Mesendoderm (in vitro differentiated cells): ENCODE measurements at regions not wholly inside any gene's neighbourhood (a gene's known extent, or its start where the extent isn't known, plus 50 kb on each side); places are given as distances from the start of the nearest gene placed in this dataset.

Source experiments
- DNase-seq: peaks from one replicate; pipeline ENCODE4 v3.0.0; 2013
- H2AK5ac ChIP-seq: 2 replicates; pipeline ENCODE4 v1.6.1; 2013; ENCODE audit warnings: low read length, inconsistent platforms
- H2BK120ac ChIP-seq: 2 replicates; pipeline ENCODE4 v1.6.1; 2013; ENCODE audit warnings: low read depth, mild to moderate bottlenecking, low read length, moderate library complexity, mixed read lengths
- H2BK15ac ChIP-seq: replicated peaks from 2 replicates; pipeline ENCODE4 v1.6.1; 2013; ENCODE audit warnings: low read depth, mild to moderate bottlenecking, moderate library complexity
- H2BK5ac ChIP-seq: 2 replicates; pipeline ENCODE4 v1.6.1; 2013; ENCODE audit warnings: low read length, inconsistent platforms
- H3K18ac ChIP-seq: 2 replicates; pipeline ENCODE4 v1.6.1; 2013; ENCODE audit warnings: mild to moderate bottlenecking, low read length, mixed read lengths
- H3K23ac ChIP-seq: one replicate; pipeline ENCODE4 v1.6.1; 2013; ENCODE audit warnings: low read length
- H3K27ac ChIP-seq: 2 replicates; pipeline ENCODE4 v1.5.1; 2013; ENCODE audit warnings: low read depth, mild to moderate bottlenecking, inconsistent platforms, low read length, moderate library complexity
- H3K27me3 ChIP-seq: 2 replicates; pipeline ENCODE4 v1.6.1; 2013; ENCODE audit warnings: low read length, control low read depth, mild to moderate bottlenecking, inconsistent platforms; ENCODE audit not compliant: insufficient read depth, poor library complexity
- H3K36me3 ChIP-seq: 2 replicates; pipeline ENCODE4 v1.6.1; 2013; ENCODE audit warnings: low read length, inconsistent platforms; ENCODE audit not compliant: control insufficient read depth, insufficient read depth
- H3K4ac ChIP-seq: one replicate; pipeline ENCODE4 v1.6.1; 2013; ENCODE audit warnings: low read depth, mild to moderate bottlenecking, low read length, moderate library complexity
- H3K4me1 ChIP-seq: 2 replicates; pipeline ENCODE4 v1.6.1; 2013; ENCODE audit warnings: low read depth, low read length, inconsistent platforms; ENCODE audit not compliant: control insufficient read depth
- H3K4me2 ChIP-seq: 2 replicates; pipeline ENCODE4 v1.6.1; 2013; ENCODE audit warnings: low read length
- H3K4me3 ChIP-seq: 2 replicates; pipeline ENCODE4 v1.5.1; 2013; ENCODE audit warnings: mild to moderate bottlenecking, low read length
- H3K56ac ChIP-seq: one replicate; pipeline ENCODE4 v1.6.1; 2013; ENCODE audit warnings: low read length
- H3K79me1 ChIP-seq: 2 replicates; pipeline ENCODE4 v1.6.1; 2013; ENCODE audit warnings: low read length, inconsistent platforms
- H3K79me2 ChIP-seq: 2 replicates; pipeline ENCODE4 v1.6.1; 2013; ENCODE audit warnings: mild to moderate bottlenecking, low read length; ENCODE audit not compliant: control insufficient read depth, insufficient read depth
- H3K9ac ChIP-seq: 2 replicates; pipeline ENCODE4 v1.6.1; 2013; ENCODE audit warnings: low read length, inconsistent platforms
- H4K5ac ChIP-seq: one replicate; pipeline ENCODE4 v1.6.1; 2013; ENCODE audit warnings: low read length
- H4K8ac ChIP-seq: one replicate; pipeline ENCODE4 v1.6.1; 2013; ENCODE audit warnings: low read depth, mild to moderate bottlenecking, control low read depth, low read length, moderate library complexity
- whole genome bisulfite sequencing: extraction: QIAGEN DNeasy Blood & Tissue Kit; methylation state at CpG from one replicate; pipeline ENCODE4 v1.1.7; 2013; ENCODE audit warnings: low lambda C conversion rate, missing lambda C conversion rate; ENCODE audit not compliant: insufficient coverage; ENCODE audit errors: extremely low coverage; 5-methylcytosine and 5-hydroxymethylcytosine counted together

DNA sequence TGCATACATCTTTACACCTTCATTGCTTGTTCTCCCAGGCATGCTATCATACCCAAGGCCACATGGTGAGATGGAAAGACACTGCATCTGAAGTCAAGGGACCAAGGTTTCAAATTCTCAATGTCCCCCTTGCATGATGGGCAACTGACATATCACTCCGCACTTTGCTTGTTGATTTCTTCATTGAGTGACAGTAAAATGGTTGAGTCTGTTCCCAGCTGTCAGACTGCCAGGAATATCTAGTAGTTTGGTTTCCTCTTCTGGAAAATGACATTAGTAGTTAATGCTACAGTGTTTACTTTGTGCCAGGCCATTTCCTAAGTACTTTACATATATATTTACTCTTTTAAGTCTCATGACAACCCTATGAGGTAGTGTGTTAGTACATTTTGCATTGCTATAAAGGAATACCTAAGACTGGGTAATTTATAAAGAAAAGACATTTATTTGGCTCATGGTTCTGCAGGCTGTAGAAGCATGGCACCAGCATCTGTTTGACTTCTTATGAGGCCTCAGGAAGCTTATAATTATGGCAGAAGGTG, 114.4 kb downstream of the PCSK1 start:
- no peak for DNase-seq
- Histone ChIP-seq H3K4ac (no peak overlapping the region), H3K36me3 (no peaks in the 10 kb centered on the region), H3K4me1 (peaks cover 2% of the 10 kb centered on the region), H3K79me1 (no peaks in the 10 kb centered on the region), H2AK5ac (no peak overlapping the region), H3K23ac (no peak overlapping the region), H2BK5ac (no peak overlapping the region), H3K18ac (no peak overlapping the region), H2BK120ac (no peak overlapping the region), H3K4me3 (no peak overlapping the region), H3K4me2 (no peak overlapping the region), H3K56ac (no peak overlapping the region), H3K79me2 (no peaks in the 10 kb centered on the region), H3K27ac (no peak overlapping the region), H4K5ac (no peak overlapping the region), H2BK15ac (no peak overlapping the region), H3K9ac (no peak overlapping the region), H4K8ac (no peak overlapping the region), H3K27me3 (no peaks in the 10 kb centered on the region)
- no CpG with 5 or more reads among the region's 1 CpG for WGBS

DNA sequence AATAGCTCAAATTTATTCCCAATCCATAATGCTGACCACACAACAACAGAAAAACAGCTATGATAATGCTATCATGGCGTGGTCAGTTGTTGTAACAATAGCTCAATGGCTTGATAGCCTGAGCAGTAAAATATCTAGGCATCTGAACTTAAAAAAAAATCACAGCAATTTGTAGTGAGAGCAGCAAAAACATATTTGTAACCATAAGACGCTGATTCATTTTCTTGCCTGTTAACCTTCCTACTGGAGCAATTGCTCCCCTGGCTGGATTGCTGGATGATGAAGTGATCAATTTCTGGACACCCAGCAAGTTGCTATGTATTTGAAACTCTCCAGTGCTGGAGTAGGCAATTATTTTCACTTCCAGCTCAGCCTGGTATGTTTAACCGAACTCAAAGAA, 115.1 kb downstream of the PCSK1 start:
- no peak overlapping the region for H4K5ac ChIP-seq
- no peak overlapping the region for H2BK15ac ChIP-seq
- H4K8ac ChIP-seq, result no peak overlapping the region
- no peaks in the 10 kb centered on the region for H3K36me3 ChIP-seq
- no peak for DNase-seq
- no peak overlapping the region for H3K18ac ChIP-seq
- H3K4ac ChIP-seq, result no peak overlapping the region
- H3K56ac ChIP-seq, result no peak overlapping the region
- no peak overlapping the region for H3K23ac ChIP-seq
- no peak overlapping the region for H2AK5ac ChIP-seq
- peaks cover 2% of the 10 kb centered on the region for H3K4me1 ChIP-seq
- no peak overlapping the region for H2BK5ac ChIP-seq
- no peaks in the 10 kb centered on the region for H3K79me1 ChIP-seq
- H3K79me2 ChIP-seq, result no peaks in the 10 kb centered on the region
- no peak overlapping the region for H3K9ac ChIP-seq
- H3K4me2 ChIP-seq, result no peak overlapping the region
- H3K27ac ChIP-seq, result no peak overlapping the region
- no peak overlapping the region for H2BK120ac ChIP-seq
- no peak overlapping the region for H3K4me3 ChIP-seq
- H3K27me3 ChIP-seq, result no peaks in the 10 kb centered on the region
- no CpG with 5 or more reads among the region's 3 CpGs for WGBS

DNA sequence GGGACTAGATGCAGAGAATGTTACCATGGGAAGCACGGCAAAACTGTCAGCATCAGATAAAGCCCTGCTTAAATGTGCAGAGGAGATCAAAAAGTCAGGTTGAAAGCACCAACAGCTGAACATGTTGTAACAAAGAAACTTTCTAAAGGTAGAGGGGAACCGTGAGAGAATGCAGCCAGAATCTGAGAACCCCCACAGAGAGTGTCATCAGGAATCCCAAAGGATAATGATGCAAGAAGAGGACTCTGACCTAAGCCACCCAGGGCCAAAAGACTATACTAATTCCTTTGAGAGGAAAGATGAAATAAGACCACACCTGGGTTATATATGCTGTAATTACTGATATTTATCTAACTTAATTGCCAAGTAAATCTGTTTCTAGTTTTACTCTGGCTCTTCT, 116.6 kb downstream of the PCSK1 start:
- Histone ChIP-seq H4K8ac (no peak overlapping the region), H3K79me2 (no peaks in the 10 kb centered on the region), H3K56ac (no peak overlapping the region), H3K36me3 (no peaks in the 10 kb centered on the region), H3K23ac (no peak overlapping the region), H2BK5ac (no peak overlapping the region), H3K9ac (no peak overlapping the region), H3K27me3 (no peaks in the 10 kb centered on the region), H3K4me1 (peaks cover 2% of the 10 kb centered on the region), H3K18ac (no peak overlapping the region), H3K4ac (no peak overlapping the region), H2BK120ac (no peak overlapping the region), H3K4me2 (no peak overlapping the region), H2BK15ac (no peak overlapping the region), H3K27ac (no peak overlapping the region), H3K4me3 (no peak overlapping the region), H3K79me1 (no peaks in the 10 kb centered on the region), H2AK5ac (no peak overlapping the region), H4K5ac (no peak overlapping the region)
- DNase-seq, result peak; percentile 76
- no CpG with 5 or more reads among the region's 2 CpGs for WGBS

DNA sequence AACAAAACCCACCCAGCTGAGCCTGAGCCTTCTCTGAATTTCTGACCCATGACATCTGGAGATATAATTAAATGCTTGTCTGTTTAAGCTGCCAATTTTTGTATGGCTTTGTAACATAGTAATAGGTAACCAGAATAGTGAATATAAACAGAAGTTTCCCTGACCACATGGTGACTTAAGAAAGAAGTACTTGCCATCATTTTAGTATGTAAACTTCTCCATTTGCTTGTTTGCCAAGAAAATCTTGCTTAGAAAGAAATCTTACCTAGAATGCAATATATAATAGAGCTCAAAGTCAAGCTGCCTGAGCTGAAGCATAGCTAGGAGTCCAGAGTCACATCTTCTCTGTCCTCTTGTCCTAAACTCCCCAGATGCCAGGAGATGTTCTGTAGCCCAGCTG, 117.0 kb downstream of the PCSK1 start:
- Histone ChIP-seq H2AK5ac (no peak overlapping the region), H3K36me3 (no peaks in the 10 kb centered on the region), H3K4me1 (peaks cover 2% of the 10 kb centered on the region), H4K5ac (no peak overlapping the region), H3K4me2 (no peak overlapping the region), H2BK15ac (no peak overlapping the region), H3K27me3 (no peaks in the 10 kb centered on the region), H3K4me3 (no peak overlapping the region), H2BK5ac (no peak overlapping the region), H3K4ac (no peak overlapping the region), H4K8ac (no peak overlapping the region), H3K23ac (no peak overlapping the region), H3K18ac (no peak overlapping the region), H3K79me1 (no peaks in the 10 kb centered on the region), H3K79me2 (no peaks in the 10 kb centered on the region), H3K9ac (no peak overlapping the region), H3K56ac (no peak overlapping the region), H3K27ac (no peak overlapping the region), H2BK120ac (no peak overlapping the region)
- DNase-seq, result no peak

DNA sequence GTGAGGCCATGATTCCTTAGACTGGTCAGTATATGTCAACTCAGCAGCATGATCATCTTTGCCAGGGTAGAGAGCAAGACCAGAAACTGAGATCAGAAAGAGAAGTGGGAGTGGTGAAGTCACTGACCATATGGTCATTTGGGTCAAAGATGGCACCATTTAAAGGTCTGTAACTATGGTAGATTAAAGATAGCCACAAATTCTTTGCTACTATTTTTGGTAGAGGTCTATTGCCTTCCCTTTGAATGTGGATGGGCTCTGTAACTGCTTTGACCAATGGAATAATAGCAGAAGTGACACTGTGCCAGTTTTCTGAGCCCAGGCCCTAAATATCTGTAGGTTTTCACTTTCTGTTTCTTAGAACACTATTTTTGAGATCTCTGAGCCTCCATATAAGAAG, 117.6 kb downstream of the PCSK1 start:
- no peak overlapping the region for H3K4me2 ChIP-seq
- H3K56ac ChIP-seq, result no peak overlapping the region
- no peak overlapping the region for H4K5ac ChIP-seq
- H3K79me2 ChIP-seq, result no peaks in the 10 kb centered on the region
- H3K4ac ChIP-seq, result no peak overlapping the region
- H3K9ac ChIP-seq, result no peak overlapping the region
- no peaks in the 10 kb centered on the region for H3K36me3 ChIP-seq
- no peak overlapping the region for H2AK5ac ChIP-seq
- no peak overlapping the region for H2BK120ac ChIP-seq
- H3K4me1 ChIP-seq, result peaks cover 2% of the 10 kb centered on the region
- no peak overlapping the region for H3K27ac ChIP-seq
- H2BK5ac ChIP-seq, result no peak overlapping the region
- DNase-seq, result no peak
- no peak overlapping the region for H4K8ac ChIP-seq
- no peak overlapping the region for H3K18ac ChIP-seq
- H3K79me1 ChIP-seq, result no peaks in the 10 kb centered on the region
- no peak overlapping the region for H3K4me3 ChIP-seq
- no peaks in the 10 kb centered on the region for H3K27me3 ChIP-seq
- H2BK15ac ChIP-seq, result no peak overlapping the region
- no peak overlapping the region for H3K23ac ChIP-seq

DNA sequence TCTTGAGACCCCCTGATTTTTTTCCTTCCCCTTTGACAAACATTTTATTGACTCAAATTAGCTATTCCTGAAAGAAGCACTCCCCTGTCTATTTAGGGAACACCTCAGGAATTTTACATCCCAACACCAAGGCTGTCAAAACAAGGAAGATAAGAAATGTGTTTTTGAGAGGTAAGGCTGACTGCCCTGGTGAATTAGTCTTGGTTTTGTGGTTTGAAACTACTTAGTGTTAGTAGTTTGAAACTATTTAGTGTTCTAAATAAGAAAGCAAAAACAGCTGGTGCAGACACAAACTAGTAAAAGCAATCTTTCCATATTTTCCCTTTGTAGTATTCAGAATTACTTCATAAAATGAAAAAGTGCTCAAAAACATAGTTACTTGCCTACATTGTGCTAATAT, 120.7 kb downstream of the PCSK1 start:
- DNase-seq, result no peak
- H3K79me2 ChIP-seq, result no peaks in the 10 kb centered on the region
- no peak overlapping the region for H3K23ac ChIP-seq
- no peak overlapping the region for H3K4ac ChIP-seq
- H3K27ac ChIP-seq, result no peak overlapping the region
- no peak overlapping the region for H3K4me3 ChIP-seq
- no peak overlapping the region for H2BK15ac ChIP-seq
- no peak overlapping the region for H2AK5ac ChIP-seq
- H3K79me1 ChIP-seq, result no peaks in the 10 kb centered on the region
- no peak overlapping the region for H3K18ac ChIP-seq
- no peak overlapping the region for H3K9ac ChIP-seq
- no peak overlapping the region for H3K4me2 ChIP-seq
- H3K4me1 ChIP-seq, result peaks cover 2% of the 10 kb centered on the region
- H3K27me3 ChIP-seq, result no peaks in the 10 kb centered on the region
- H3K56ac ChIP-seq, result no peak overlapping the region
- H2BK5ac ChIP-seq, result no peak overlapping the region
- H2BK120ac ChIP-seq, result no peak overlapping the region
- H4K5ac ChIP-seq, result no peak overlapping the region
- H3K36me3 ChIP-seq, result no peaks in the 10 kb centered on the region
- no peak overlapping the region for H4K8ac ChIP-seq
